OCI-LY3 (cell line): ENCODE measurements at regions not wholly inside any gene's neighbourhood (a gene's known extent, or its start where the extent isn't known, plus 50 kb on each side); places are given as distances from the start of the nearest gene placed in this dataset.

Experiments used
- EZH2phosphoT487 ChIP-seq: fragments of 200-600 bp; shearing (Covaris generic); IDR thresholded peaks from 2 replicates; pipeline ENCODE4 v1.6.1; 2018; ENCODE audit warnings: antibody characterized with exemption, mixed run types, low read depth
- TF ChIP-seq, protein P1 (sequence below): fragments of 200-600, 300-600 bp; sonication (generic); IDR thresholded peaks from 2 replicates; pipeline ENCODE4 v1.5.1; 2014; ENCODE audit warnings: antibody characterized with exemption, low read length, low read depth

- TF ChIP-seq, protein P1, sequence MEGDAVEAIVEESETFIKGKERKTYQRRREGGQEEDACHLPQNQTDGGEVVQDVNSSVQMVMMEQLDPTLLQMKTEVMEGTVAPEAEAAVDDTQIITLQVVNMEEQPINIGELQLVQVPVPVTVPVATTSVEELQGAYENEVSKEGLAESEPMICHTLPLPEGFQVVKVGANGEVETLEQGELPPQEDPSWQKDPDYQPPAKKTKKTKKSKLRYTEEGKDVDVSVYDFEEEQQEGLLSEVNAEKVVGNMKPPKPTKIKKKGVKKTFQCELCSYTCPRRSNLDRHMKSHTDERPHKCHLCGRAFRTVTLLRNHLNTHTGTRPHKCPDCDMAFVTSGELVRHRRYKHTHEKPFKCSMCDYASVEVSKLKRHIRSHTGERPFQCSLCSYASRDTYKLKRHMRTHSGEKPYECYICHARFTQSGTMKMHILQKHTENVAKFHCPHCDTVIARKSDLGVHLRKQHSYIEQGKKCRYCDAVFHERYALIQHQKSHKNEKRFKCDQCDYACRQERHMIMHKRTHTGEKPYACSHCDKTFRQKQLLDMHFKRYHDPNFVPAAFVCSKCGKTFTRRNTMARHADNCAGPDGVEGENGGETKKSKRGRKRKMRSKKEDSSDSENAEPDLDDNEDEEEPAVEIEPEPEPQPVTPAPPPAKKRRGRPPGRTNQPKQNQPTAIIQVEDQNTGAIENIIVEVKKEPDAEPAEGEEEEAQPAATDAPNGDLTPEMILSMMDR = no peak
- no peak for TF ChIP-seq EZH2phosphoT487
Observed at GRCh38 chr1:195894411-195894810, 713.8 kb downstream of the KCNT2 start.
